Stimulated activated CD4-positive, alpha-beta T cell treated with anti-CD3 and anti-CD28 coated beads, TNF-alpha, amount 100 ng/mL, for 4 hours (primary cell): ENCODE measurements at regions not wholly inside any gene's neighbourhood (a gene's known extent, or its start where the extent isn't known, plus 50 kb on each side); places are given as distances from the start of the nearest gene placed in this dataset.
A peak's percentile ranks its signal among the peaks of the same experiment; 100 is the strongest.
"Not testable (repeated sequence)": the region's sequence is repeated elsewhere in the genome, so short reads cannot be mapped to it uniquely, and the experiment has no call there.

Experiments
- DNase-seq, 3 experiments: peaks; one replicate each; pipeline ENCODE4 v3.0.0-alpha.2; 2020; ENCODE audit warnings: low read depth in 3 of 3

DNA sequence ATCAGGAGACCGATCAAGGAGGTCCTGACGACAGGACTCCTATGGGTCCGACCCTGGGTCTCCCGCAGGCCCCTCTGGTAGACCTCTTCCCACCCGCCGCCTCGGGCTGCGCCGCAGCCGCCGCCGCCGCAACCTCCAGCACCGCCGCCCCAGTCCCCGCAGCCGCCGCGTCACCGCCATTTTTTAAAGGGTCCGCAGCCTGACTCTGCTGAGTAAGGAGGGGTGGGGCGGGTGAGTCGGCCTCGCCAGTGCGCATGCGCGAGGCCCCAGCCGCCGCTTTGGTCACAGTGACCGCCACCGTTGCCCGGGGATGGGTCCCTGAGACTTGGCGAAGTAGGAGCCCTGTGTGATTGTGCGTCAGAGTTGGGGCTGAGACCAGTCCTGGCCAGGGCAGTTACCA, 1401.9 kb upstream of the PCDH10 start:
- DNase-seq = not testable (repeated sequence)

DNA sequence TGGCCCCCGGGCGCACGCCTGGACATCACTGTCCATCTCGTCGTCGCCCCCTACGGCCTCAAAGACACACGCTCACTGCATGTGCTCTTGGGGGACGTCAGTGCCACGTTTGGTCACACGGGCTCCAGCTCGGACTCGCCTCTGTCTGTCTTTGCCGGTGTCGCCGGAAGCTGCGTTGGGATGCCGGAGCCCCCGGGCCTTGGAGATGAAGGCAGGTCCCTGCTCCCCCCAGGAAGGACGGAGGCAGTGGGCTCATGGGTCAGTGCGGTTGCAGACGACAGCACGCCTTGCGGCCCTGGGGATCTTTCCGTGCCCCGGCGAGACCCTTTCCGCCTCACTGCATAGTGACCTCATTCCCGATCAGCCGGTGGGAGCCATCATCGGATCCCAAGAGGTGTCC, 1399.9 kb upstream of the PCDH10 start:
- not testable (repeated sequence) for DNase-seq

DNA sequence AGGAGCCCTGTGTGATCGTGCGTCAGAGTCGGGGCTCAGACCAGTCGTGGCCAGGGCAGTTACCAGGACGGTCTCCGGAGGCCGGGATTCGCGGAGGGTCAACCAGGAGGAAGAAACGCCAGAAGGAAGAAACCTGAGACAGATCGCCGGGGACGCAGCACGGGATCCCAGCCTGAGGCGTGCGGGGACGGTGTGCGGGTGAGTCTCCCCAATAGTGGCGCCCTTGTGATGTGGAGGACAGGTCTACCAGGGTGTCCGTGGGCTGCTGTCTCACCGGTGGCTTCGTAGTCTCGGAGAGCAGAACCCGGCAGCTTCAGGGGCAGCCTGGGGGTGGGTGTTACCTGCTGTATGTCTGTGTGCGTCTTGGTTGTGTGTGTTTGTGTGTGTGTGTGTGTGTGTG, 1399.1 kb upstream of the PCDH10 start:
- not testable (repeated sequence) for DNase-seq

DNA sequence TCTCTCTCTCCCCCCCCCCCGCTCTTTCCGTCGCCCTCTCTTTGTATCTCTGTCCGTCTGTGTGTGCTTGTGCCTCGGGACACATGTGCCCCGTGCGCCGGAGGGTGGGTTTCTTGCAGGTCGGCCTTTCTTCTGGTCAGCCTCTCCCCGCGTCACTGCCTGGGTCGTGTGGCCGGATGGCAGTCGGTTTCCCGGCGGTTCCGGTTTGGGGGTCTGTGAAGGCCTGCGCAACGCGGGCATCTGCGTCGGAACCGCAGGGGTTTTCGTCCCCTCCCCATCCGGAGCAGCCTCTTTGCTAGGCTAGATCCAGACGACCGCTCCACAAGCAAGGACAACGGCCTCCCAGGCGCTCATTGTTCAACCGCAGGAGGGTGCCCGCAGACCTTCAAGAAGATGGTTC, 1398.6 kb upstream of the PCDH10 start:
- DNase-seq = peak in 1 of 3 experiments; percentile 15

DNA sequence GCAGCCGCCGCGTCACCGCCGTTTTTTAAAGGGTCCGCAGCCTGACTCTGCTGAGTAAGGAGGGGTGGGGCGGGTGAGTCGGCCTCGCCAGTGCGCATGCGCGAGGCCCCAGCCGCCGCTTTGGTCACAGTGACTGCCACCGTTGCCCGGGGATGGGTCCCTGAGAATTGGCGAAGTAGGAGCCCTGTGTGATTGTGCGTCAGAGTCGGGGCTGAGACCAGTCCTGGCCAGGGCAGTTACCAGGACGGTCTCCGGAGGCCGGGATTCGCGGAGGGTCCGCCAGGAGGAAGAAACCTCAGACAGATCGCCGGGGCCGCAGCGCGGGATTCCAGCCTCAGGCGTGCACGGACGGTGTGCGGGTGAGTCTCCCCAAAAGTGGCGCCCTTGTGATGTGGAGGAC, 1386.9 kb upstream of the PCDH10 start:
- DNase-seq = not testable (repeated sequence)

DNA sequence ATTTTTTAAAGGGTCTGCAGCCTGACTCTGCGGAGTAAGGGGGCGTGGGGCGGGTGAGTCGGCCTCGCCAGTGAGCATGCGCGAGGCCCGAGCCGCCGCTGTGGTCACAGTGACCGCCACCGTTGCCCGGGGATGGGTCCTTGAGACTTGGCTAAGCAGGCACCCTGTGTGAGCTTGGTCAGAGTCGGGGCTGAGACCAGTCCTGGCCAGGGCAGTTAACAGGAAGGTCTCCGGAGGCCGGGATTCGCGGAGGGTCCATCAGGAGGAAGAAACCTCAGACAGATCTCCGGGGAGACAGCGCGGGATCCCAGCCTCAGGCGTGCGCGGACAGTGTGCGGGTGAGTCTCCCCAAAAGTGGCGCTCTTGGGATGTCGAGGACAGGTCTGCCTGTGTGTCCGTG, 1384.4 kb upstream of the PCDH10 start:
- DNase-seq = no peak

DNA sequence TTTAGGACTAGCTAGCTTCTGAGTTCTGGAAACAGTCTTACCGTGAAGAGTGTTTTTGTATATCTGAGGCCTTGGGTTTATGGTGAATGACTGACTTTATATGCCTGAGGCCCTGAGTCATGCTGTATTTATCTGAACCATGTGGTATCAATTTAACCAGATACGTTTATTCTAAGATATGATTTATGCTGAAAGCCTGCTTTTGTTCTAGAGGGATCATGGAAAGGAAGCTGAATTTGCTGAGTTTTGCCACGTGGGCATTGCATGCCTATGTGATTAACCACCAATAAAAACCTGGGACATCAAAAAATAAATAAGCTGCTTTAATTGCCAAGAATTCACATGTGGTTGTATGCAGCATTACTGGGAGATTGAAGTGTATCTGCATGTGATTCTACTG, 1374.7 kb upstream of the PCDH10 start:
- not testable (repeated sequence) for DNase-seq

DNA sequence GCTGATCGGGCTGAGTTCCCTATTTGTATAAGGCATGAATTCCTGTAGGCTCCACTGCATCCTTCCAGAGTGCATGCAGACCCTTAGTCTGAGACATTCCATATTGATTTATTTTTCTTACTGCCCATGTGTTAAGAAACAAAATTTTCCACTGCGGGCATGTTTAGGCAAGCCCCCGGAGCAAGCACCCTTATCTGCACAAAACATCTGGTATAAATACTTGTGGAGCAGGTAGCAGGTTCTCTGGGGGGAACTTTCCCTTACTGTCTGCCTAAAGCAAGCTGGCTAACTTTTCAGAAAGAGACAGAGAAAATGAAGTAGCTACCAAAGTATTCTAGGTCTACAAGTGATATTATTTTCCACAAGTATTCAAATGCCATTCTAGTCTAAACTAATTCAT, 1338.5 kb upstream of the PCDH10 start:
- DNase-seq = not testable (repeated sequence)
